OCI-LY7 (cell line): ENCODE measurements at regions not wholly inside any gene's neighbourhood (a gene's known extent, or its start where the extent isn't known, plus 50 kb on each side); places are given as distances from the start of the nearest gene placed in this dataset.

Experiments used
- BruUV-seq: library from RNA; stranded (reverse); fragments of 400-500 nt; replicated peaks from 2 replicates; lab custom pipeline; 2021; lab: Mats Ljungman, UMichigan
- CTCF ChIA-PET: fragments of 300-600 bp; sonication (Branson Sonifier 250); formaldehyde crosslinking; loops from one replicate; lab custom pipeline; 2022; ENCODE audit warnings: antibody characterized with exemption; ENCODE audit not compliant: unreplicated experiment; lab: Charles Lee
- POLR2A ChIA-PET: fragments of 300-600 bp; sonication (Branson Sonifier 250); formaldehyde crosslinking; loops from one replicate; lab custom pipeline; 2022; ENCODE audit warnings: antibody characterized with exemption; lab: Charles Lee
- DNase-seq: peaks from one replicate; pipeline ENCODE4 v3.0.0-alpha.2; 2015; ENCODE audit warnings: low spot score
- H2AFZ ChIP-seq: fragments of 200-600 bp; sonication (generic), shearing (Covaris generic); 2 replicates; pipeline ENCODE4 v1.6.1; 2014; ENCODE audit warnings: mild to moderate bottlenecking, antibody characterized with exemption, low read length, moderate library complexity
- H3K27ac ChIP-seq: fragments of 200-600 bp; sonication (generic); 2 replicates; pipeline ENCODE4 v1.5.1; 2014; ENCODE audit warnings: mixed run types, low read depth, mild to moderate bottlenecking, moderate library complexity, low read length, inconsistent platforms; ENCODE audit not compliant: poor library complexity, severe bottlenecking
- H3K36me3 ChIP-seq: fragments of 200-600 bp; sonication (generic); 2 replicates; pipeline ENCODE4 v1.6.1; 2014; ENCODE audit warnings: mild to moderate bottlenecking, antibody characterized with exemption, low read length, moderate library complexity, mixed read lengths; ENCODE audit not compliant: insufficient read depth
- H3K4me1 ChIP-seq: fragments of 200-600 bp; sonication (generic); 2 replicates; pipeline ENCODE4 v1.5.1; 2014; ENCODE audit warnings: mild to moderate bottlenecking, low read length; ENCODE audit not compliant: insufficient read depth, poor library complexity, severe bottlenecking
- H3K4me2 ChIP-seq: fragments of 200-600 bp; sonication (generic); 2 replicates; pipeline ENCODE4 v1.6.1; 2014; ENCODE audit warnings: mild to moderate bottlenecking, low read length
- H3K4me3 ChIP-seq: fragments of 200-600 bp; sonication (generic); 2 replicates; pipeline ENCODE4 v1.5.1; 2014; ENCODE audit warnings: mild to moderate bottlenecking, low read depth, low read length; ENCODE audit not compliant: poor library complexity, severe bottlenecking
- H3K79me2 ChIP-seq: fragments of 200-600 bp; sonication (generic); 2 replicates; pipeline ENCODE4 v1.6.1; 2016; ENCODE audit warnings: low read depth, mild to moderate bottlenecking, low read length, moderate library complexity, mixed read lengths; ENCODE audit not compliant: insufficient read depth
- H3K9me2 ChIP-seq: fragments of 200-600 bp; sonication (generic); 2 replicates; pipeline ENCODE4 v1.6.1; 2016; ENCODE audit warnings: mild to moderate bottlenecking, low read length, mixed read lengths; ENCODE audit not compliant: insufficient read depth
- H3K9me3 ChIP-seq: fragments of 200-600 bp; sonication (generic); 2 replicates; pipeline ENCODE4 v1.6.1; 2014; ENCODE audit warnings: mild to moderate bottlenecking, mixed run types, low read length, mixed read lengths
- H4K20me1 ChIP-seq: fragments of 200-600 bp; sonication (generic); 2 replicates; pipeline ENCODE4 v1.6.1; 2014; ENCODE audit warnings: mild to moderate bottlenecking, antibody characterized with exemption, low read length, moderate library complexity, mixed read lengths; ENCODE audit not compliant: insufficient read depth
- EZH2phosphoT487 ChIP-seq: fragments of 200-600 bp; sonication (generic); IDR thresholded peaks from 2 replicates; pipeline ENCODE4 v1.6.1; 2018; ENCODE audit warnings: low read depth, borderline replicate concordance, mild to moderate bottlenecking, mixed run types, antibody characterized with exemption, low read length, moderate library complexity, mixed read lengths
- intact Hi-C: fragments of 100-400 bp; cut with micrococcal nuclease; formaldehyde crosslinking; loops from one replicate; pipeline ENCODE4 v1.10.0; 2022; ENCODE audit not compliant: unreplicated experiment
- TF ChIP-seq, protein P1 (sequence below): fragments of 200-600 bp; sonication (generic); conservative IDR thresholded peaks from 2 replicates; pipeline ENCODE4 v1.5.1; 2014; ENCODE audit warnings: mild to moderate bottlenecking, antibody characterized with exemption, low read length, moderate library complexity, mixed read lengths

DNA sequence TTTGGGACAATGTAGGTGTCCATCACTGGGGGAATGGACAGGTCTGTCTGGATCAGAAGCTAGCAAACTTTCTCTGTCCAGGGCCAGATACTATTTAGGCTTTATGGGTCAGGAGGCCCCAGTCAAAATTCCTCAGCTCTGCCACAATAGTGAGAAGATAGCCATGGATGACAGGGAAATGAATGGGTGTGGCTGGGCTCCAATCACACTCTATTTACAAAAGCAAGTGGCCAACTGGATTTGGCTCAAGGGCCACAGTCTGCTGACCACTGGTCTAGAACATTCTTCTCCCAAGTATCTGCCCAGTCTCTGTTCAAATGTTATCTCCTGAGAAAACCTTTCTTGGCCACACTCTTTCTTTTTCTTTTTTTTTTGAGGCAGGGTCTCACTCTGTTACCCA is 339.9 kb downstream of the SOX9 start:
- no peaks in the 10 kb centered on the region for H3K79me2 ChIP-seq
- H3K36me3 ChIP-seq, result no peaks in the 10 kb centered on the region
- no peaks in the 10 kb centered on the region for H3K9me2 ChIP-seq
- no peak overlapping the region for H3K4me2 ChIP-seq
- H2AFZ ChIP-seq, result no peak overlapping the region
- DNase-seq, result no peak
- no peak for TF ChIP-seq EZH2phosphoT487
- no peaks in the 10 kb centered on the region for H3K9me3 ChIP-seq
- intact Hi-C loops, result no loop called here
- H3K4me1 ChIP-seq, result no peaks in the 10 kb centered on the region
- H3K27ac ChIP-seq, result no peak overlapping the region
- H3K4me3 ChIP-seq, result no peak overlapping the region
- POLR2A ChIA-PET, result no interaction called here
- H4K20me1 ChIP-seq, result no peaks in the 10 kb centered on the region
- BruUV-seq, result no TSS peak
- CTCF ChIA-PET, result no interaction called here

DNA sequence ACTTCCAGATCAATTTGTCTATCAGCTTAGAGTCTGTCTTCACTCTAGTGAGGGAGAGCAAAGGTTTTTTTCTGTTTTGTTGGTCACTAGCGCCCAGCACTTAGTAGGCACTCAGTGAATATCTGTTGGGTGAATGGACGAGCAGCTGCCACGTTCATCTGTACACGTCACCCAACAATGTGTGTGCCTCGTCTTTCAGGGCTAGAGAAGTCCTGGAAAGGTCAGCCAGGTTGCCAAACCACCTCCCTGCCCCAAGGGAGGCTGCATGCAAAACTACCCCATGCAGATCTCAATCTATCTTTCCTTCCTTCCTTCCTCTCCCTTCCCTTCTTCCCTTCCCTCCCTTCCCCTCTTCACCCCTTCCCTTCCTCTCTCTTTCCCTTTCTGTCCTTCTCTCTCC is 340.9 kb downstream of the SOX9 start:
- POLR2A ChIA-PET, result no interaction called here
- Histone ChIP-seq H4K20me1 (no peaks in the 10 kb centered on the region), H3K9me3 (no peaks in the 10 kb centered on the region), H3K4me3 (no peak overlapping the region), H3K4me2 (no peak overlapping the region), H3K9me2 (no peaks in the 10 kb centered on the region), H2AFZ (no peak overlapping the region), H3K27ac (no peak overlapping the region), H3K36me3 (no peaks in the 10 kb centered on the region), H3K79me2 (no peaks in the 10 kb centered on the region), H3K4me1 (no peaks in the 10 kb centered on the region)
- CTCF ChIA-PET, result no interaction called here
- no peak for TF ChIP-seq EZH2phosphoT487
- TF ChIP-seq, protein P1, sequence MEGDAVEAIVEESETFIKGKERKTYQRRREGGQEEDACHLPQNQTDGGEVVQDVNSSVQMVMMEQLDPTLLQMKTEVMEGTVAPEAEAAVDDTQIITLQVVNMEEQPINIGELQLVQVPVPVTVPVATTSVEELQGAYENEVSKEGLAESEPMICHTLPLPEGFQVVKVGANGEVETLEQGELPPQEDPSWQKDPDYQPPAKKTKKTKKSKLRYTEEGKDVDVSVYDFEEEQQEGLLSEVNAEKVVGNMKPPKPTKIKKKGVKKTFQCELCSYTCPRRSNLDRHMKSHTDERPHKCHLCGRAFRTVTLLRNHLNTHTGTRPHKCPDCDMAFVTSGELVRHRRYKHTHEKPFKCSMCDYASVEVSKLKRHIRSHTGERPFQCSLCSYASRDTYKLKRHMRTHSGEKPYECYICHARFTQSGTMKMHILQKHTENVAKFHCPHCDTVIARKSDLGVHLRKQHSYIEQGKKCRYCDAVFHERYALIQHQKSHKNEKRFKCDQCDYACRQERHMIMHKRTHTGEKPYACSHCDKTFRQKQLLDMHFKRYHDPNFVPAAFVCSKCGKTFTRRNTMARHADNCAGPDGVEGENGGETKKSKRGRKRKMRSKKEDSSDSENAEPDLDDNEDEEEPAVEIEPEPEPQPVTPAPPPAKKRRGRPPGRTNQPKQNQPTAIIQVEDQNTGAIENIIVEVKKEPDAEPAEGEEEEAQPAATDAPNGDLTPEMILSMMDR, result no peak
- intact Hi-C loops, result no loop called here
- no TSS peak for BruUV-seq
- DNase-seq, result no peak

DNA sequence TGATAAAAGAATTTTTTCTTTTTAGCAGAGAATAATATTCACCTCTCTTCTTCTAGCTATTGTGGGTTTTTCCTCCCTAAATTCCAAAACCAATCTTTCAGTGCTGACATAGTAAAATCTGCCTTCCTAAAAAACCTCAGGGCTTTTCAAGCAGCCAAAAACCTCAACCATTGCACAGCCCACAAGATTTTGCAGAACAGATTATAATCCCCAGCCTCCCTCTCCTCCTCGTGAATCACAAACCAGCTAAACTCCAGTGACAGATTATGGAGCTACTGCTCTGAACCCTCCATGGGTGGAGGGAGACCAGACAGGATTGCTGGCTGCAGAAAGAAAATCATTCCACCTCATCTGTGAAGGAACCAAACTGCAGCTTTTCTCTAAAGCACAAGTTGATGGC is 341.6 kb downstream of the SOX9 start:
- no TSS peak for BruUV-seq
- Histone ChIP-seq H3K4me3 (no peak overlapping the region), H3K79me2 (no peaks in the 10 kb centered on the region), H2AFZ (no peak overlapping the region), H3K27ac (no peak overlapping the region), H3K4me1 (no peaks in the 10 kb centered on the region), H3K36me3 (no peaks in the 10 kb centered on the region), H4K20me1 (no peaks in the 10 kb centered on the region), H3K4me2 (no peak overlapping the region), H3K9me2 (no peaks in the 10 kb centered on the region), H3K9me3 (no peaks in the 10 kb centered on the region)
- no peak for DNase-seq
- ChIA-PET CTCF (no interaction called here), POLR2A (interaction anchor here (0.7 kb wide), 1 partner anchor 34 kb away, joined by 3 read pairs; no protein-coding TSS in a partner anchor)
- no peak for TF ChIP-seq EZH2phosphoT487
- TF ChIP-seq, protein P1, result no peak
- intact Hi-C loops, result no loop called here
